GM04504 (cell line): ENCODE measurements at regions not wholly inside any gene's neighbourhood (a gene's known extent, or its start where the extent isn't known, plus 50 kb on each side); places are given as distances from the start of the nearest gene placed in this dataset.

Experiments used
- DNase-seq: peaks from one replicate; pipeline ENCODE4 v3.0.0-alpha.2; 2012; ENCODE audit warnings: low read depth

DNA sequence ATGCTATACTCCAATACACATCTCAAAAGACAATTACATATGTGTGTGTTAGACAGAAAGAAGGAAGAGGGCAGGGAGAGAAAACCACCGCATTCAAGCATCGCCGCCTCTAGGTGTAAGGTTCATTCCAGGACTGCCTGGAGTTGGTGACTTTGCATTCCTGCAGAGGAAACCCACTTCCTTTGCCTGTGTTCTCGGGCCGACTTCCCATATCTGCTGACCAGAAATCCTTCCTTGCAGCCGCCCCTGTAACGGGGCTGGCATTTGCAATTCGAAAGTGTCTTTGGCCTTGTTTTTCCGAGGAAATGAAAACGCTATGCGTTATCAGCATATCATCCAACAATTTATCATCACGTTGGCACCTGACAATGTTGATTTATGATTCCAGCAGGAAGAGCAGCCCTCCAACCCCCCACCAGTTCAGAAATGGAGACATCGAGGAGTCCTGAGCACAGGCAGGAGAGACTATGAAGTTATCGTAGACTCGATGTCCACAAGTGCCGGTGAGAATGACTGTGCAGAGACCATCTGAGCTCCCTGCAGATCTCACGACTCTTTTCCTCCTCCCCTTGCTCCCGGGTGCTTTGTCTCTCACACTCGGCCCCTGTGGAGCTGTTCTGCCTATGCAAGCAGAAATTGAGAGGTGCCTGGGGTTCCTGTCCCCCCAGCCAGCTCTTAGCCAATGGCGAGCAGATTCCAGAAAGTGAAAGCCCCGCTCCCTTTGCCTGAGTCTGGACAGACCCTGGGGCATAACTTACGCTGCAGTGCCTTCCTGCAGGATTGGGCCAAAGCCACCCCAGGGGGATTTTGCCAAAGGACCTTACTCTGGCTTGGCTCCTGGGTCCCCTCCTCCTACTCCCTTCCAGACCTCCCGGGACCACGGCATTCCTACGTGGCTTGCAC is 68.9 kb upstream of the FOXK1 start:
- no peak for DNase-seq

DNA sequence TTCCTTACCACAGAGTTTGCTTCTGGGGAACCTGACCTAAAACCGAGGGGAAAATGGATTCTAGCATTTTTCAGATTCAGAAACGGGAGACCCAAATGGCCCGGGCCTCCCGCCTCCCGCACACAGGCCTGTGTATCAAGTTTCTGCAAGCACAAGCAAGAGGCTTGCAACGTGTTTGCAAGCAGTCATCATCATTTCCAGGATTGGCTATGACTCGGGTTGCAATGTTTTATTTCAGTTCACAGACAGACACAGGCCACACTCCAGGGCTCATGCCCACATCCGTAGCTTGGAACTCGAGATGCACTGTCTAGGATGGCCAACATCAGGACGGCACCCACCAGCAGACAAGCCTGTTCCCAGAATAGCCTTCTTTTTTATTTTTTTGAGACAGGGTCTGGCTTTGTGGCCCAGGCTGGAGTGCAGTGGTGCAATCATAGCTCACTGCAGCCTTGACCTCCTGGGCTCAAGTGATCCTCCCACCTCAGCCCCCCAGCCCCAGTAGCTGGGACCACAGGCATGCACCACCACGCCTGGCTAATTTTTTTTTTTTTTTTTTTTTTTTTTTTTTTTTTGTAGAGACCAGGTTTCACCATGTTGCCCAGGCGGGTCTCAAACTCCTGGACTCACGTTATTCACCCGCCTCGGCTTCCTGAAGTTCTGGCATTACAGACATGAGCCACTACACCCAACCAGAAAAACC is 68.1 kb upstream of the FOXK1 start:
- no peak for DNase-seq

DNA sequence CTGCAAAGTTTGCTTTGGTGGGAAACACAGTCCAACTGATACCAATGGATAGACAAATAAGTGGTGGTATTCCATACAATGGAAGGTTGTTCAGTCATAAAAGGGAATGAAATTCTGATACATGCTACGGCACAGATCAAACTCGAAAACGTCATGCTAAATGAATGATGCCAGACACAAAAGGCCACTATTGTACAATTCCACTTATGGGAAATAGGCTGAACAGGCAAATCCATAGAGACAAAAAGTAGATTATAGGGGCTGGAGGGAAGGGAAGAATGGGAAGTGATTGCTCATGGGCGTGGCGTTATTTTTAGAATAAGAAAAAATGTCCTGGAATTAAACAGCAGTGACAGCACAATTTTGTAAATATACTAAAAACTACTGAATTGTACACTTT is 66.0 kb upstream of the FOXK1 start:
- no peak for DNase-seq

DNA sequence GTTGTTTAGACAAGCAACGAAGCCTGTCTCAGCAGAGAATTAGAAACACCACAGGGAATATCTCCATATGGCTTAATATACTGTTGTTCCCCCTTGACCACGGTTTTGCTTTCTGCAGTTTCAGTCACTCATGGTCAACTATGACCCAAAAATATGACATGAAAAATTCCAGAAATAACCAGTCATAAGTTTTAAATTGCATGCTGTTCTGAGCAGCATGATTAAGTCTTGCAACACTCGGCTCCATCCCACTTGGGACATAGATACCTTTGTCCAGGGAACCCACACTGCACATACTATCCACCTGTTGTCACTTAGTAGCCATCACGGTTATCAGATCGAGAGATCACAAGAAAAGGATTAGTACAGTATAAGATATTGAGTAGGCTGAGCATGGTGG is 60.7 kb upstream of the FOXK1 start:
- no peak for DNase-seq

DNA sequence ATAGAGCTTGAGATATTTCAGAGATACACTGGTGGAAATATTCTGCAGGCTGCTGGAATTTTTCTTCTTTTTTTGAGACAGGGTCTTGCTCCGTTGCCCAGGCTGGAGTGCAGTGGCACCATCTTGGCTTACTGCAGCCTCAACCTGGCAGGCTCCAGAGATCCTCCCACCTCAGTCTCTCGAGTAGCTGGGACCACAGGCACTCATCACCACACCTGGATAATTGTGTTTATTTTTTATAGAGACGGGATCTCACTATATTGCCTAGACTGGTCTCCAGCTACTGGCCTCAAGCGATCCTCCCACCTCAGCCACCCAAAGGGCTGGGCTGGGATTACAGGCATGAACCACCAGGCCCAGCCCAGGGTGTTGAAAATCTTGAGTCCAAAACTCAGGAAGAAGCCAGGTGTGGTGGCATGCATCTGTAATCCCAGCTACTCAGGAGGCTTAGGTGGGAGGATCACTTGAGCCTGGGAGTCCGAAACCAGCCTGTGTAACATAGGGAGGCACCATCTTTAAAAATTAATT is 55.7 kb upstream of the FOXK1 start:
- DNase-seq, result no peak

DNA sequence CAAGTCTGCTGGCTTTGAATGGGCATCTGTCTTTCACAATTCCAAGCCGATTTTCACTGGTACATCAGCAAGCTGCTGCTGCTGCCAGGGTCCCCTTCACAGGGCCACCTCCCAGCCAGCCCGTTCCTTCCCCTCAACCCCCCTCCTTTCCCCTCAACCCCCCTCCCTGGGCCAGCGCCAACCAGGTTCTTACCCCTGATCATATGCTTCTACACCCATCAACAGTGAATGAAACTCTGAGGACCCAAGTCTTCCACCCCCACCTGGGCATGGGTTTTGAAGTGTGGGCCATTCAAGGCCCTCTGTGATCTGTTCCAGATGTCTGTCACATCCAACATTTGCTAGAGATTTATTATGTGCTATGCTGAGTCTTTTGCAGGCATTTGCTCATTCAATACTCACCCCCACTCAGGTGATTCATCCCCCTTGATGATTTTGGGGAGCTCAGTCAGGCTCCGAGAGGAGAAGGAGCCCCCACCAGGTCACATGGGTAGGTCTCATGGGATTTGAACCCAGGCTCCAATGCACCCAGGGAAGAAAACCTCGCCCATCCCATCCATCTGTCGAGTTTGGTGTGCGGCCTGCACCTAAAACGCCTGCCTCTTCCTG is 52.7 kb upstream of the FOXK1 start:
- DNase-seq, result no peak

DNA sequence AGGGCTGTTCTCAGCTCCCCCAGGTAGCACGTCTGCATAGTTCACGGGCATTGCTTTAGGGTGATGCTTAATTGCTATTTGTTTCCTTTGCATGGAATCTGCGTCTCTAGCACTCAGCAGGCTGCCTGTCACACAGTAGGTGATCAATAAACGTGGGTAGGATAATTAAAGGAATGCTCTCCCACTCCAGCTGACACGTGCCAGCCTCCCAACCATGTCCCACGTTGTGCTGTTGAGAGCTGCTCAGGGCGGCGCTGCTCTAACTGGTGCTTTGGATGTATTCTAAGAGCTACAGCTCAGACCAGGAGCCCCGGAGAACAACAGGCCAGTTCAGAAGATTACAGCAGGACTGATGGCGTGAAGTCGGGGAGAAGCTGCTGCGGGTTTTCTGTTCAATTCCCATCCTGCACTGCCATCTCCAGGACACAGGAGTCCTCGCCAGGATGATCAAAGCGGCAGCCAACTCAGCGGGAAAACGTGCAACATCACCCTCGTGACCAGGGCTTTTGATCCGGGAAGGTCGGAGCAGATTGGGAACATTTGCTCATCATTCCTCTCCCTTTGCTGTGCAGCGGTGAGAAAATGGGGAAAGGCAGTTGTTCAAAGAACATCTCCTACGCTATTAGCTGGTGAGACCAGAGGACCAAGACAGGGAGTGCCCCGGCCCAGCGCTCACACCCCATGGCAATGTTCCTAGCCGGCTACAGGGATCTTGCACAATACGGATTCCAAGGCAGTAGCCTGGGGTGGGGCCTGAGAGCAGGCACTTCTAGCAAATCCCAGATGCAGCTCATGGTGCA is 50.5 kb upstream of the FOXK1 start:
- peak; percentile 87 for DNase-seq
